GM12865 (cell line): ENCODE measurements at regions not wholly inside any gene's neighbourhood (a gene's known extent, or its start where the extent isn't known, plus 50 kb on each side); places are given as distances from the start of the nearest gene placed in this dataset.

Experiments
- DNase-seq: peaks from one replicate; pipeline ENCODE4 v3.0.0; 2010; ENCODE audit warnings: low read depth
- H3K4me3 ChIP-seq: 2 replicates; pipeline ENCODE4 v1.5.1; 2011; ENCODE audit warnings: mild to moderate bottlenecking, low read depth, low read length, control low read depth
- TF ChIP-seq, protein P1 (sequence below): IDR thresholded peaks from 2 replicates; pipeline ENCODE4 v1.5.1; 2011; ENCODE audit warnings: low read length, control low read depth, low read depth, inconsistent platforms; ENCODE audit not compliant: insufficient read depth; ENCODE audit errors: missing control alignments

DNA sequence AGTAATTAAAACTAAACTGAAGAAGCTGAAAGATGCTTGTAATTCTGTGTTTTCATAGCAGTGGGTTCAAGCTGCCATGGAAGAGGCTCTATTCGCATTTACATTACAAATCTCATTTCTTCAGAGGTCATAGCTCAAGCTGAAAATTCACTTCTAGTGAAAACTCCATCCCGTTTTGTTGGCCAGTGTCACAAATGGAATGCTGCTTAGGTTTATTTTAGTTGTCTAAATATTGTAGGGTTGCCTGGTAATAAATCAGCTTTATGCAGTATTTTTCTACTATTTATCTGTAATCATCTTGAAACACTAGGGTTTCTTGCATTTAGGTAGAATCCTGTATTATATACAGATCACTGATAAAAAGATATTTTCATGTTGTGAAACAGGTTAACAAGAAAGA is 240.6 kb downstream of the PTBP2 start:
- H3K4me3 ChIP-seq = no peak overlapping the region
- TF ChIP-seq, protein P1, sequence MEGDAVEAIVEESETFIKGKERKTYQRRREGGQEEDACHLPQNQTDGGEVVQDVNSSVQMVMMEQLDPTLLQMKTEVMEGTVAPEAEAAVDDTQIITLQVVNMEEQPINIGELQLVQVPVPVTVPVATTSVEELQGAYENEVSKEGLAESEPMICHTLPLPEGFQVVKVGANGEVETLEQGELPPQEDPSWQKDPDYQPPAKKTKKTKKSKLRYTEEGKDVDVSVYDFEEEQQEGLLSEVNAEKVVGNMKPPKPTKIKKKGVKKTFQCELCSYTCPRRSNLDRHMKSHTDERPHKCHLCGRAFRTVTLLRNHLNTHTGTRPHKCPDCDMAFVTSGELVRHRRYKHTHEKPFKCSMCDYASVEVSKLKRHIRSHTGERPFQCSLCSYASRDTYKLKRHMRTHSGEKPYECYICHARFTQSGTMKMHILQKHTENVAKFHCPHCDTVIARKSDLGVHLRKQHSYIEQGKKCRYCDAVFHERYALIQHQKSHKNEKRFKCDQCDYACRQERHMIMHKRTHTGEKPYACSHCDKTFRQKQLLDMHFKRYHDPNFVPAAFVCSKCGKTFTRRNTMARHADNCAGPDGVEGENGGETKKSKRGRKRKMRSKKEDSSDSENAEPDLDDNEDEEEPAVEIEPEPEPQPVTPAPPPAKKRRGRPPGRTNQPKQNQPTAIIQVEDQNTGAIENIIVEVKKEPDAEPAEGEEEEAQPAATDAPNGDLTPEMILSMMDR = no peak
- no peak for DNase-seq

DNA sequence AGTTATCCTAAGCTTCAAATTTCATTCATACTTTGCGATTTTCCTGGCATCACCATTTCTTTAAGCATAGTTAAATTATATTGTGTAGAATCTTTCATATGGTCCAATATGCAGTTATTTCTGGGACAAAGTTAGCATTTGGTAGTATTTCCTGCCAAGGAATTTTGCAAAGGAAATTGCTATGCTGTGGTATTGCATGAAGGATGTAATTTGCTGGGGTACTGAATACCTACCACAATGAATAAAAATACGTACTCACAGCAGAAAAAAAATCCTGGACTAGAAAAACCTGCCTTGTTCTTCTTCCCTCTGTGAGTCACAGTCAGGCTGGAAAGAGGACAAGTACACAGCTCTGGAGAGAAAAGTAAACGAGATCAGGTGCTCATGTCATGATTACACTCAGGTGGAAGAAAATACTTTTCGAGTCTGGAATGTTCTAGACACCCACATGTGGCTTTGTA is 241.2 kb downstream of the PTBP2 start:
- DNase-seq = no peak
- TF ChIP-seq, protein P1 = no peak

DNA sequence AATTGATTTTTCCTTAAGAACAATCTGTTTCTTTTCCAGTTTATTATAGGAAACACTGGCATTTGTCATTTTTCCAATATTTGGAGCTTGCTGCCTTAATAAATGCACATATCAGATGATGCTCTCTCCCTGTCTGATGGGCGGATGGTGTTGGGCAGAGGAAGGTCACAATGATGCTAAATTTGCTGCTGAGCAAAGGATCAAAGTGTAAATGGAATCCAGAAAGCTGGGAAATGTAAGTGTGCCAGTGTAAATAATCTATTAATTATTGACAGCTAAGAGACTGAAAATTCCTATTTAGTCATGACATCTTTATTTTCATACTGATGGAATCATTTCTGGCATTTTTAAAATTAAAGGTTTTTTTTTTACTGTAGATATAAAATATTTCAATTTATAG is 243.2 kb downstream of the PTBP2 start:
- no peak for DNase-seq
- TF ChIP-seq, protein P1 = no peak
- no peak overlapping the region for H3K4me3 ChIP-seq

More for the DNA sequence above, 241.2 kb downstream of the PTBP2 start:
- H3K4me3 ChIP-seq = no peak overlapping the region

DNA sequence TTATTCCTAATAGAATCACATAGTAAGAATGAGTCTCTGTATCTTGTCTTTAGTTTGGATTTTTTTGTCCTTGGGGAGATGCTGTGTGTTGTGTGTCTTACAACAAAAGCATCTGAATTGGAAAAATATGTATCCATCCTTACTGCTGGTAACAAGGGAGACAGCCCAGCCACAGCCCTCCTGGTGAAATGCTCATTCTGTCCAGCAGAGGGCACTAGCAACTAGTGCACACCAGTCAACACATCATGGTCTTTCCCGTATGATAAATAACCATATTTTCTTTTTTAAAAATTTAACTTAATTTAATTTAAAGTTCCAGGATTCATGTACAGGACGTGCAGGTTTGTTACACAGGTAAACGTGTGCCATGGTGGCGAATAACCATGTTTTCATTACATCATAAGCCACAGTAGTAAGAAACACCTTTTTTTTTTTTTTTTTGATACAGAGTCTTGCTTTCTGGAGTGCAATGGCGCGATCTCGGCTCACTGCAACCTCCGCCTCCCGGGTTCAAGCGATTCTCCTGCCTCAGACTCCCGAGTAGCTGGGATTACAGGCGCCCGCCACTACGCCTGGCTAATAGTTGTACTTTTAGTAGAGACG is 245.1 kb downstream of the PTBP2 start:
- TF ChIP-seq, protein P1 = peak; percentile 87
- peak overlapping the region; percentile 35; the same call in 1 of the 2 replicates for H3K4me3 ChIP-seq
- peak; percentile 83 for DNase-seq

DNA sequence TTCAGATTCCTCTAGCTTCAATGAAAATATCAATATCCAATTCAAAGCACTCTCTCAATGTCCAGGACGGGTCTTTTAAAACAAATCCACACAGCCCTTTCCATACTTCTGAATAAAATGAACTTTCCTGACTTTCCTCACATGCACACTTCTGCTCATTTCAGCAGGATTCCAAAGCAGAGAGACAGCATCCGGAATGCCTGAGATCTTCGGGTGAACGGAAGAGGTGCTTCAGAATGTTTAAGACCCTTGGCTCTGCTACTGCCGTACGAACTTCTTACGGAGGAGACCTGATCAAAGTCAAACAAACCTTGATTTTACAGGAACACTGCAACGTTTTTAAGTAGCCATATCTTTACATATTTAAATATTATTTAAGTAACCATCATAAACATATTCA is 245.7 kb downstream of the PTBP2 start:
- TF ChIP-seq, protein P1 = no peak
- no peak overlapping the region for H3K4me3 ChIP-seq

DNA sequence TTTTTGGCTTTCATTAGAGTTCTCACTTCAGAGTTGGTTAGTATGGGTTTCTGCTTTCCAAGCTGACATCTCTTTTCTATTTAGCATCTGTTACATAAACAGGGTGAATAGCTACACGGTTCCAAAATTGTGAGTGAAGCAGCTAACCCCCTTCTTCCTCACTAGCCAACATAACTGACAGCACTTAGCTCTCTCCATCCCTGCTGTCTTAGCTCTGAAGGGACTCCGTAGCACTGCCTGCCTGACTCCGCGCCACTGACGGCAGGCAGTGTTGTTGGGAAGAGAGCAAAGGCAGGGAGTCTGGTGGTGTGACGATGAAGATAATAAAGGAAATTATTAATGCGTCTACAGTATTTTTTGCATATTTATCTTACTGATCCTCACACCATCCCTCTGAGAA is 247.0 kb downstream of the PTBP2 start:
- TF ChIP-seq, protein P1 = no peak
- no peak for DNase-seq
- H3K4me3 ChIP-seq = no peak overlapping the region

More for the DNA sequence above, 245.7 kb downstream of the PTBP2 start:
- DNase-seq = no peak

DNA sequence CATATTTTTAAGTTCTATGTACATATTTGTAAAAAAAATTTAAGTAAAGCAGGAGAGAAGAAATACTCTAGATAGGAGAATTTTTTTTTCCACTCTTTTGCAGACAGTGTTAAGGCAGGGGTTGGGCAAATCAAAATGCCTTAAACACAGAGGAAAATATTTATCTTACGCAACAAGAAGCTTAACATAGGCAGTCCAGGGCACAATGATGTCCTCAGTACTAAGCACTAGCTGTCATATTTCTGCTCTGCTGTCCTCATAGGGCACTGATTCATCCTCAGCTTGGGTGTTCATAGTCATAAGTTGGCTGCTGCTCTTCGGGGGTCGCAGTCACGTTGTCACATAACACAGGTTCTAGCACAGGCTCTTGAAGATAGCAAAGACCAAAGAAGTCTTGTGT is 247.4 kb downstream of the PTBP2 start:
- H3K4me3 ChIP-seq = no peak overlapping the region
- no peak for DNase-seq

More for the DNA sequence above, 247.4 kb downstream of the PTBP2 start:
- TF ChIP-seq, protein P1 = no peak
